TTC549 (cell line): ENCODE measurements at regions not wholly inside any gene's neighbourhood (a gene's known extent, or its start where the extent isn't known, plus 50 kb on each side); places are given as distances from the start of the nearest gene placed in this dataset.

Source experiments
- FAIRE-seq: peaks from 2 replicates; lab custom pipeline; 2012; peaks lifted over from hg19 to GRCh38; lab: Jason Lieb, UNC

- no peak for FAIRE-seq
Observed at GRCh38 chr6:15073883-15074465, 171.9 kb upstream of the JARID2 start.

GRCh38 chr6:15074806-15075205 lies 171.1 kb upstream of the JARID2 start:
- FAIRE-seq = no peak

- FAIRE-seq = no peak
Observed at GRCh38 chr6:15076565-15076964, 169.3 kb upstream of the JARID2 start.

GRCh38 chr6:15077006-15077405 lies 168.9 kb upstream of the JARID2 start:
- FAIRE-seq = no peak

- no peak for FAIRE-seq
Observed at GRCh38 chr6:15077961-15078360, 167.9 kb upstream of the JARID2 start.

GRCh38 chr6:15079288-15079817 lies 166.5 kb upstream of the JARID2 start:
- no peak for FAIRE-seq

GRCh38 chr6:15080895-15081294 lies 165.0 kb upstream of the JARID2 start:
- no peak for FAIRE-seq

- FAIRE-seq = no peak
Observed at GRCh38 chr6:15081447-15081846, 164.4 kb upstream of the JARID2 start.

- FAIRE-seq = no peak
Observed at GRCh38 chr6:15082708-15083107, 163.2 kb upstream of the JARID2 start.

- FAIRE-seq = no peak
Observed at GRCh38 chr6:15086348-15087158, 159.3 kb upstream of the JARID2 start.

GRCh38 chr6:15087186-15087589 lies 158.7 kb upstream of the JARID2 start:
- FAIRE-seq = no peak

GRCh38 chr6:15088904-15089568 lies 156.8 kb upstream of the JARID2 start:
- no peak for FAIRE-seq

GRCh38 chr6:15089569-15090144 lies 156.2 kb upstream of the JARID2 start:
- no peak for FAIRE-seq

- no peak for FAIRE-seq
Observed at GRCh38 chr6:15090145-15090579, 155.7 kb upstream of the JARID2 start.

GRCh38 chr6:15090745-15091384 lies 155.0 kb upstream of the JARID2 start:
- no peak for FAIRE-seq

GRCh38 chr6:15096894-15097837 lies 148.7 kb upstream of the JARID2 start:
- no peak for FAIRE-seq

- FAIRE-seq = no peak
Observed at GRCh38 chr6:15101130-15101529, 144.7 kb upstream of the JARID2 start.

- FAIRE-seq = no peak
Observed at GRCh38 chr6:15102241-15102640, 143.6 kb upstream of the JARID2 start.

GRCh38 chr6:15106958-15107643 lies 138.8 kb upstream of the JARID2 start:
- FAIRE-seq = no peak

GRCh38 chr6:15107644-15108382 lies 138.1 kb upstream of the JARID2 start:
- no peak for FAIRE-seq
